SK-N-SH (cell line): ENCODE measurements at regions not wholly inside any gene's neighbourhood (a gene's known extent, or its start where the extent isn't known, plus 50 kb on each side); places are given as distances from the start of the nearest gene placed in this dataset.

Experiments used
- CTCF ChIA-PET: fragments of 300-600, 350-600 bp; formaldehyde crosslinking; extraction: SDS; loops from one replicate; lab custom pipeline; 2021; lab: Yijun Ruan, JAX
- POLR2A ChIA-PET: fragments of 350-600 bp; sonication (Branson Sonifier 250); formaldehyde crosslinking; extraction: SDS; loops from one replicate; lab custom pipeline; 2020; ENCODE audit warnings: antibody characterized with exemption, inconsistent platforms; lab: Yijun Ruan, JAX
- DNase-seq: peaks from one replicate; pipeline ENCODE4 v3.0.0; 2012
- H2AFZ ChIP-seq: fragments of 200-600 bp; sonication (generic); 2 replicates; pipeline ENCODE4 v1.8.1; 2016; ENCODE audit warnings: antibody characterized with exemption, mild to moderate bottlenecking, low read depth
- H3F3A ChIP-seq: fragments of 200-600 bp; sonication (generic); replicated peaks from 2 replicates; pipeline ENCODE3; 2016; ENCODE audit warnings: antibody characterized with exemption, mild to moderate bottlenecking; ENCODE audit not compliant: insufficient read depth
- H3K27ac ChIP-seq, 2 experiments: fragments of 200-500 bp in 1 of 2; fragments of 200-600 bp in 1 of 2; sonication (Bioruptor generic) in 1 of 2; sonication (generic), shearing (Covaris generic) in 1 of 2; 2 replicates each; pipeline versions ENCODE4 v1.5.1 to v1.6.1; 2014 to 2016; ENCODE audit warnings: low read depth in 2 of 2, inconsistent platforms in 1 of 2, low read length in 1 of 2, mild to moderate bottlenecking in 1 of 2, mixed read lengths in 1 of 2
- H3K27me3 ChIP-seq: fragments of 200-600 bp; sonication (generic), shearing (Covaris generic); 2 replicates; pipeline ENCODE4 v1.6.1; 2016; ENCODE audit warnings: mixed run types; ENCODE audit not compliant: insufficient read depth
- H3K36me3 ChIP-seq, 2 experiments: fragments of 200-500 bp in 1 of 2; fragments of 200-600 bp in 1 of 2; sonication (Bioruptor generic) in 1 of 2; sonication (generic) in 1 of 2; replicated peaks in 1 of 2; 2 replicates each; pipeline versions ENCODE3 to v1.5.1; 2014 to 2016; ENCODE audit warnings: low read length in 1 of 2, mild to moderate bottlenecking in 1 of 2; ENCODE audit not compliant: insufficient read depth in 2 of 2, control insufficient read depth in 1 of 2
- H3K4me1 ChIP-seq, 2 experiments: fragments of 200-500 bp in 1 of 2; fragments of 200-600 bp in 1 of 2; sonication (Bioruptor generic) in 1 of 2; sonication (generic), shearing (Covaris generic) in 1 of 2; 2 replicates each; pipeline versions ENCODE4 v1.5.1 to v1.6.1; 2014 to 2016; ENCODE audit warnings: low read depth in 1 of 2, low read length in 1 of 2, mixed run types in 1 of 2; ENCODE audit not compliant: insufficient read depth in 2 of 2, control insufficient read depth in 1 of 2
- H3K4me2 ChIP-seq: fragments of 200-600 bp; sonication (generic), shearing (Covaris generic); 2 replicates; pipeline ENCODE4 v1.6.1; 2017; ENCODE audit warnings: mixed run types
- H3K4me3 ChIP-seq, 2 experiments: fragments of 200-500 bp in 1 of 2; fragments of 200-600 bp in 1 of 2; sonication (Bioruptor generic) in 1 of 2; sonication (generic), shearing (Covaris generic) in 1 of 2; 2 replicates each; pipeline versions ENCODE4 v1.5.1 to v1.8.1; 2014 to 2016; ENCODE audit warnings: low read depth in 2 of 2, inconsistent platforms in 1 of 2, low read length in 1 of 2, mild to moderate bottlenecking in 1 of 2, mixed read lengths in 1 of 2, moderate library complexity in 1 of 2
- H3K79me2 ChIP-seq: fragments of 200-600 bp; sonication (generic); 2 replicates; pipeline ENCODE4 v1.8.1; 2017; ENCODE audit warnings: mild to moderate bottlenecking; ENCODE audit not compliant: insufficient read depth
- H3K9ac ChIP-seq: fragments of 200-600 bp; sonication (generic); 2 replicates; pipeline ENCODE4 v1.6.1; 2017; ENCODE audit warnings: mixed run types
- H3K9me2 ChIP-seq: fragments of 200-600 bp; sonication (generic); 2 replicates; pipeline ENCODE4 v1.6.1; 2017; ENCODE audit warnings: mixed run types
- H3K9me3 ChIP-seq: fragments of 200-600 bp; sonication (generic); 2 replicates; pipeline ENCODE4 v1.6.1; 2017; ENCODE audit warnings: mixed run types, mild to moderate bottlenecking, moderate library complexity
- H4K20me1 ChIP-seq: fragments of 200-600 bp; sonication (generic); 2 replicates; pipeline ENCODE4 v1.6.1; 2017; ENCODE audit warnings: mild to moderate bottlenecking, mixed run types; ENCODE audit not compliant: insufficient read depth
- CHD2 ChIP-seq: fragments of 150-350 bp; IDR thresholded peaks from 2 replicates; pipeline ENCODE4 v1.6.1; 2018; ENCODE audit warnings: low read length; ENCODE audit not compliant: partially characterized antibody
- ELF1 ChIP-seq: IDR thresholded peaks from 2 replicates; pipeline ENCODE4 v1.4.0; 2012
- EP300 ChIP-seq, 2 experiments: IDR thresholded peaks; 2 replicates each; pipeline versions ENCODE4 v1.4.0 to v1.6.1; 2012; ENCODE audit warnings: borderline replicate concordance in 1 of 2, low read depth in 1 of 2, low read length in 1 of 2
- FOSL2 ChIP-seq: IDR thresholded peaks from 2 replicates; pipeline ENCODE4 v1.4.0; 2012; ENCODE audit warnings: low read depth, mild to moderate bottlenecking, moderate library complexity, borderline replicate concordance
- GATA2 ChIP-seq: sonication (generic); formaldehyde crosslinking; IDR thresholded peaks from 2 replicates; pipeline ENCODE4 v1.5.0; 2020; ENCODE audit warnings: mild to moderate bottlenecking, missing genetic modification reagents
- JUND ChIP-seq: IDR thresholded peaks from 2 replicates; pipeline ENCODE4 v1.4.0; 2012
- MXI1 ChIP-seq: IDR thresholded peaks from 2 replicates; pipeline ENCODE4 v1.6.1; 2012; ENCODE audit warnings: mild to moderate bottlenecking, low read depth, low read length, improper control_type of control experiment
- NFIC ChIP-seq: IDR thresholded peaks from 2 replicates; pipeline ENCODE4 v1.4.0; 2012; ENCODE audit warnings: borderline replicate concordance
- POLR2AphosphoS5 ChIP-seq: IDR thresholded peaks from 2 replicates; pipeline ENCODE4 v1.6.1; 2012; ENCODE audit warnings: low read depth, low read length
- RAD21 ChIP-seq: IDR thresholded peaks from 2 replicates; pipeline ENCODE4 v1.6.1; 2012; ENCODE audit warnings: mild to moderate bottlenecking, low read length
- RFX5 ChIP-seq: IDR thresholded peaks from 2 replicates; pipeline ENCODE4 v1.6.1; 2012; ENCODE audit warnings: mild to moderate bottlenecking, improper control_type of control experiment, low read length
- RXRA ChIP-seq: IDR thresholded peaks from 2 replicates; pipeline ENCODE4 v1.4.0; 2012; ENCODE audit warnings: low read depth, mild to moderate bottlenecking, borderline replicate concordance
- SMC3 ChIP-seq: IDR thresholded peaks from 2 replicates; pipeline ENCODE4 v1.6.1; 2012; ENCODE audit warnings: low read depth, low read length, improper control_type of control experiment
- TAF1 ChIP-seq: IDR thresholded peaks from 2 replicates; pipeline ENCODE4 v1.6.1; 2012; ENCODE audit warnings: low read depth, mild to moderate bottlenecking, low read length, moderate library complexity, borderline replicate concordance
- TCF12 ChIP-seq: IDR thresholded peaks from 2 replicates; pipeline ENCODE4 v1.4.0; 2012
- WGBS: methylation state at CpG from one replicate; pipeline ENCODE4 v1.1.6; 2017; ENCODE audit warnings: low lambda C conversion rate; 5-methylcytosine and 5-hydroxymethylcytosine counted together
- TF ChIP-seq, protein P1 (sequence below): IDR thresholded peaks from 2 replicates; pipeline ENCODE4; 2012
- TF ChIP-seq, protein P2 (sequence below): IDR thresholded peaks from 2 replicates; pipeline ENCODE4 v1.6.1; 2012; ENCODE audit warnings: mild to moderate bottlenecking, low read depth, low read length, moderate library complexity
- TF ChIP-seq, protein P3 (sequence below): IDR thresholded peaks from 2 replicates; pipeline ENCODE4 v1.4.0; 2012; ENCODE audit warnings: low read depth, borderline replicate concordance
- TF ChIP-seq, protein P4 (sequence below): fragments of 150-350 bp; IDR thresholded peaks from 2 replicates; pipeline ENCODE4 v1.6.1; 2017; ENCODE audit warnings: antibody characterized with exemption, low read length, low read depth, borderline replicate concordance

DNA sequence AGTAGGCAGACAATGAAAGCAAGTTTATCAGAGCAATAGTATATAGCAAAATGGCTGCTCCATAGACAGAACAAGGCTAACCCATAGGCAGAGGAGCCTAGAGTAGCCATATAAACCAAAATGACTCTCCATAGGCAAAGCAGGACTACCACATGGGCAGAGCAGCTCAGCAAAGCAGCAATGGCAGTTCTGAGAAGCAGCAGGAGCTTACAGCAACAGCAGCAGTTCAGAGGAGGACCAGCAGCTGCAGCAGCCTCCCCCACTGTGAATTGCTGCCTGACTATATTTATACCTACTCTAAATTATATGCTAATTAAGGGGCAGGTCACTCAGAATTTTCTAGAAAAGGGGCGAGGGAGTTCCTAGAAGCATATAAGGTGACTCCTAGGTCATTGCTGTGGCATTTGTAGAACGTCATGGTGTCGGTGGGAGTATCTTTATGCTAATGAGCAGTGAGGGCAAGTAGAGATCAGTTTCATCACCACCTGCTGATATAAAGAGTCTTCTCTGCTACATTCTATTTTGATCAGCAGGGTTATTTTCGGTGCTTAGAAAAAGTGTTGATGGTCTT lies 1115.5 kb downstream of the DTWD2 start:
- peaks cover 3% of the 10 kb centered on the region; the same call in 1 of the 2 replicates for H3K9me3 ChIP-seq
- no peaks in the 10 kb centered on the region for H3K4me1 ChIP-seq
- H3K27ac ChIP-seq: no peak overlapping the region
- H3K79me2 ChIP-seq: no peaks in the 10 kb centered on the region
- H3K9me2 ChIP-seq: no peaks in the 10 kb centered on the region
- no peak for TF ChIP-seq JUND
- no peak for TF ChIP-seq RFX5
- no peak for TF ChIP-seq POLR2AphosphoS5
- TF ChIP-seq, protein P1, sequence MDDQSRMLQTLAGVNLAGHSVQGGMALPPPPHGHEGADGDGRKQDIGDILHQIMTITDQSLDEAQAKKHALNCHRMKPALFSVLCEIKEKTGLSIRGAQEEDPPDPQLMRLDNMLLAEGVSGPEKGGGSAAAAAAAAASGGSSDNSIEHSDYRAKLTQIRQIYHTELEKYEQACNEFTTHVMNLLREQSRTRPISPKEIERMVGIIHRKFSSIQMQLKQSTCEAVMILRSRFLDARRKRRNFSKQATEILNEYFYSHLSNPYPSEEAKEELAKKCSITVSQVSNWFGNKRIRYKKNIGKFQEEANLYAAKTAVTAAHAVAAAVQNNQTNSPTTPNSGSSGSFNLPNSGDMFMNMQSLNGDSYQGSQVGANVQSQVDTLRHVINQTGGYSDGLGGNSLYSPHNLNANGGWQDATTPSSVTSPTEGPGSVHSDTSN: no peak
- TF ChIP-seq MXI1: no peak
- no peak for TF ChIP-seq TAF1
- TF ChIP-seq FOSL2: no peak
- TF ChIP-seq, protein P2, sequence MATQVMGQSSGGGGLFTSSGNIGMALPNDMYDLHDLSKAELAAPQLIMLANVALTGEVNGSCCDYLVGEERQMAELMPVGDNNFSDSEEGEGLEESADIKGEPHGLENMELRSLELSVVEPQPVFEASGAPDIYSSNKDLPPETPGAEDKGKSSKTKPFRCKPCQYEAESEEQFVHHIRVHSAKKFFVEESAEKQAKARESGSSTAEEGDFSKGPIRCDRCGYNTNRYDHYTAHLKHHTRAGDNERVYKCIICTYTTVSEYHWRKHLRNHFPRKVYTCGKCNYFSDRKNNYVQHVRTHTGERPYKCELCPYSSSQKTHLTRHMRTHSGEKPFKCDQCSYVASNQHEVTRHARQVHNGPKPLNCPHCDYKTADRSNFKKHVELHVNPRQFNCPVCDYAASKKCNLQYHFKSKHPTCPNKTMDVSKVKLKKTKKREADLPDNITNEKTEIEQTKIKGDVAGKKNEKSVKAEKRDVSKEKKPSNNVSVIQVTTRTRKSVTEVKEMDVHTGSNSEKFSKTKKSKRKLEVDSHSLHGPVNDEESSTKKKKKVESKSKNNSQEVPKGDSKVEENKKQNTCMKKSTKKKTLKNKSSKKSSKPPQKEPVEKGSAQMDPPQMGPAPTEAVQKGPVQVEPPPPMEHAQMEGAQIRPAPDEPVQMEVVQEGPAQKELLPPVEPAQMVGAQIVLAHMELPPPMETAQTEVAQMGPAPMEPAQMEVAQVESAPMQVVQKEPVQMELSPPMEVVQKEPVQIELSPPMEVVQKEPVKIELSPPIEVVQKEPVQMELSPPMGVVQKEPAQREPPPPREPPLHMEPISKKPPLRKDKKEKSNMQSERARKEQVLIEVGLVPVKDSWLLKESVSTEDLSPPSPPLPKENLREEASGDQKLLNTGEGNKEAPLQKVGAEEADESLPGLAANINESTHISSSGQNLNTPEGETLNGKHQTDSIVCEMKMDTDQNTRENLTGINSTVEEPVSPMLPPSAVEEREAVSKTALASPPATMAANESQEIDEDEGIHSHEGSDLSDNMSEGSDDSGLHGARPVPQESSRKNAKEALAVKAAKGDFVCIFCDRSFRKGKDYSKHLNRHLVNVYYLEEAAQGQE: no peak
- no peak for TF ChIP-seq RAD21
- no peak for TF ChIP-seq TCF12
- TF ChIP-seq SMC3: no peak
- TF ChIP-seq NFIC: no peak
- TF ChIP-seq EP300 (IDR thresholded peaks at IDR 0.05; ENCODE audit: borderline replicate concordance in 1 of 2, low read depth in 1 of 2, low read length in 1 of 2): no peak
- TF ChIP-seq, protein P3, sequence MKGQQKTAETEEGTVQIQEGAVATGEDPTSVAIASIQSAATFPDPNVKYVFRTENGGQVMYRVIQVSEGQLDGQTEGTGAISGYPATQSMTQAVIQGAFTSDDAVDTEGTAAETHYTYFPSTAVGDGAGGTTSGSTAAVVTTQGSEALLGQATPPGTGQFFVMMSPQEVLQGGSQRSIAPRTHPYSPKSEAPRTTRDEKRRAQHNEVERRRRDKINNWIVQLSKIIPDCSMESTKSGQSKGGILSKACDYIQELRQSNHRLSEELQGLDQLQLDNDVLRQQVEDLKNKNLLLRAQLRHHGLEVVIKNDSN: no peak
- TF ChIP-seq, protein P4, sequence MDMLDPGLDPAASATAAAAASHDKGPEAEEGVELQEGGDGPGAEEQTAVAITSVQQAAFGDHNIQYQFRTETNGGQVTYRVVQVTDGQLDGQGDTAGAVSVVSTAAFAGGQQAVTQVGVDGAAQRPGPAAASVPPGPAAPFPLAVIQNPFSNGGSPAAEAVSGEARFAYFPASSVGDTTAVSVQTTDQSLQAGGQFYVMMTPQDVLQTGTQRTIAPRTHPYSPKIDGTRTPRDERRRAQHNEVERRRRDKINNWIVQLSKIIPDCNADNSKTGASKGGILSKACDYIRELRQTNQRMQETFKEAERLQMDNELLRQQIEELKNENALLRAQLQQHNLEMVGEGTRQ: no peak
- TF ChIP-seq CHD2: no peak
- TF ChIP-seq GATA2 (CRISPR knock-in tag): no peak
- TF ChIP-seq ELF1: no peak
- no peak for TF ChIP-seq RXRA
- H3K4me2 ChIP-seq: no peak overlapping the region
- no peaks in the 10 kb centered on the region for H3F3A ChIP-seq
- H3K4me3 ChIP-seq: no peak overlapping the region
- CTCF ChIA-PET: interaction anchor here (0.7 to 1.3 kb wide), 2 partner anchors 15 to 1084 kb away, joined by 3 read pairs; no protein-coding TSS in a partner anchor
- H3K36me3 ChIP-seq: no peaks in the 10 kb centered on the region
- no peak overlapping the region for H2AFZ ChIP-seq
- WGBS: 38% methylated on average over 4 of the region's 4 CpGs
- no peak overlapping the region for H3K9ac ChIP-seq
- POLR2A ChIA-PET: no interaction called here
- H4K20me1 ChIP-seq: no peaks in the 10 kb centered on the region
- DNase-seq: no peak
- H3K27me3 ChIP-seq: no peaks in the 10 kb centered on the region
